ENCODE measurements at regions not wholly inside any gene's neighbourhood (a gene's known extent, or its start where the extent isn't known, plus 50 kb on each side); places are given as distances from the start of the nearest gene placed in this dataset.

GRCh38 chr18:39527465-39527864 lies 1961.9 kb upstream of the CELF4 start:
- no peak for DNase-seq (ENCODE audit: low read depth)

GRCh38 chr18:39524370-39524769 lies 1958.8 kb upstream of the CELF4 start:
- DNase-seq (ENCODE audit: low read depth), result no peak

GRCh38 chr18:39523281-39523680 lies 1957.7 kb upstream of the CELF4 start:
- peak; percentile 34 for DNase-seq (ENCODE audit: low read depth)

- DNase-seq (ENCODE audit: low read depth), result no peak
These were observed 1955.6 kb upstream of the CELF4 start for GRCh38 chr18:39521164-39521563.

- no peak for DNase-seq (ENCODE audit: low read depth)
These were observed 1954.1 kb upstream of the CELF4 start for GRCh38 chr18:39519741-39520140.

GRCh38 chr18:39515299-39515698 lies 1949.7 kb upstream of the CELF4 start:
- DNase-seq (ENCODE audit: low read depth), result no peak

GRCh38 chr18:39513186-39513585 lies 1947.6 kb upstream of the CELF4 start:
- DNase-seq (ENCODE audit: low read depth), result no peak

- DNase-seq (ENCODE audit: low read depth), result no peak
These were observed 1941.2 kb upstream of the CELF4 start for GRCh38 chr18:39506581-39507330.

- DNase-seq (ENCODE audit: low read depth), result no peak
These were observed 1934.7 kb upstream of the CELF4 start for GRCh38 chr18:39500306-39500705.

GRCh38 chr18:39497821-39498220 lies 1932.2 kb upstream of the CELF4 start:
- peak; percentile 44 for DNase-seq (ENCODE audit: low read depth)

- no peak for DNase-seq (ENCODE audit: low read depth)
These were observed 1931.4 kb upstream of the CELF4 start for GRCh38 chr18:39496986-39497385.

- DNase-seq (ENCODE audit: low read depth), result no peak
These were observed 1928.8 kb upstream of the CELF4 start for GRCh38 chr18:39494211-39494896.

- no peak for DNase-seq (ENCODE audit: low read depth)
These were observed 1925.8 kb upstream of the CELF4 start for GRCh38 chr18:39491408-39491807.

GRCh38 chr18:39489431-39489830 lies 1923.8 kb upstream of the CELF4 start:
- DNase-seq (ENCODE audit: low read depth), result peak; percentile 7

GRCh38 chr18:39487932-39488331 lies 1922.3 kb upstream of the CELF4 start:
- no peak for DNase-seq (ENCODE audit: low read depth)

- no peak for DNase-seq (ENCODE audit: low read depth)
These were observed 1920.7 kb upstream of the CELF4 start for GRCh38 chr18:39486268-39486667.

- DNase-seq (ENCODE audit: low read depth), result peak; percentile 70
These were observed 1920.1 kb upstream of the CELF4 start for GRCh38 chr18:39485696-39486095.

- DNase-seq (ENCODE audit: low read depth), result no peak
These were observed 1915.7 kb upstream of the CELF4 start for GRCh38 chr18:39481281-39481680.

GRCh38 chr18:39480494-39481195 lies 1915.0 kb upstream of the CELF4 start:
- no peak for DNase-seq (ENCODE audit: low read depth)

- peak; percentile 50 for DNase-seq (ENCODE audit: low read depth)
These were observed 1898.4 kb upstream of the CELF4 start for GRCh38 chr18:39464006-39464405.

- peak; percentile 64 for DNase-seq (ENCODE audit: low read depth)
These were observed 1896.8 kb upstream of the CELF4 start for GRCh38 chr18:39462436-39462835.

GRCh38 chr18:39460136-39460535 lies 1894.5 kb upstream of the CELF4 start:
- DNase-seq (ENCODE audit: low read depth), result no peak

- peak; percentile 26 for DNase-seq (ENCODE audit: low read depth)
These were observed 1889.7 kb upstream of the CELF4 start for GRCh38 chr18:39455285-39455684.

Measured in EH (cell line).